ENCODE measurements at regions not wholly inside any gene's neighbourhood (a gene's known extent, or its start where the extent isn't known, plus 50 kb on each side); places are given as distances from the start of the nearest gene placed in this dataset.
A peak's percentile ranks its signal among the peaks of the same experiment; 100 is the strongest.

DNA sequence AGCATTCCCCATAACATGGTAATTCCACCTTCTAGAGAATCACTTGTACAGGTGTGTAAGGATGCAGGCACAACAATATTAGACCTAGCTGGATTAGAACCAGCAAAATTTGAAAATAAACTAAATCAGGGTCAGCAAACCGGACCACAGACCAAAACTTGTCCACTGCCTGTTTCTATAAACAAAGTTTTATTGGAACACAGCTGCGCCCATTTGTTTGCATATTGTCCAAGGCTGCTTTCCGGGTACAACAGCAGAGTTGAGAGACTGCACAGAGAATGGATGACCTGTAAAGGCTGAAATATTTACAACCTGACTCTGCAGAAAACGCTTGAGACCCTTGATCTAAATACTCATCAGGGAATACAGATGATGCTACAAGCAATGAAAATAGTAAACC is 73.6 kb upstream of the SLC45A1 start:
- Histone ChIP-seq H3K4me1 (ENCODE audit: control insufficient read depth, extremely low read depth, insufficient read depth, low read length) (peaks cover under 1% of the 10 kb centered on the region), H3K9me3 (ENCODE audit: control insufficient read depth, insufficient read depth, low read depth, low read length) (no peaks in the 10 kb centered on the region), H3K27ac (ENCODE audit: insufficient read depth, low read length) (no peak overlapping the region), H3K36me3 (ENCODE audit: control insufficient read depth, insufficient read depth, low read length) (no peaks in the 10 kb centered on the region), H2AFZ (ENCODE audit: low read length) (no peak overlapping the region), H4K20me1 (ENCODE audit: control insufficient read depth, extremely low read depth, insufficient read depth, low read length) (no peaks in the 10 kb centered on the region), H3K9ac (ENCODE audit: insufficient read depth, low read length) (no peak overlapping the region), H3K4me3 (replicated peaks in 1 of 4; ENCODE audit: control extremely low read depth in 1 of 4, insufficient read depth in 1 of 4, low read depth in 3 of 4, low read length in 4 of 4) (no peak overlapping the region), H3K4me2 (ENCODE audit: extremely low read depth, insufficient read depth, low read length) (no peak overlapping the region), H3K27me3 (ENCODE audit: control insufficient read depth, insufficient read depth, low read length) (no peaks in the 10 kb centered on the region), H3K79me2 (ENCODE audit: control insufficient read depth, insufficient read depth, low read length) (no peaks in the 10 kb centered on the region)
- no peak for DNase-seq (ENCODE audit: low read depth in 2 of 2)
- TF ChIP-seq, protein P1, sequence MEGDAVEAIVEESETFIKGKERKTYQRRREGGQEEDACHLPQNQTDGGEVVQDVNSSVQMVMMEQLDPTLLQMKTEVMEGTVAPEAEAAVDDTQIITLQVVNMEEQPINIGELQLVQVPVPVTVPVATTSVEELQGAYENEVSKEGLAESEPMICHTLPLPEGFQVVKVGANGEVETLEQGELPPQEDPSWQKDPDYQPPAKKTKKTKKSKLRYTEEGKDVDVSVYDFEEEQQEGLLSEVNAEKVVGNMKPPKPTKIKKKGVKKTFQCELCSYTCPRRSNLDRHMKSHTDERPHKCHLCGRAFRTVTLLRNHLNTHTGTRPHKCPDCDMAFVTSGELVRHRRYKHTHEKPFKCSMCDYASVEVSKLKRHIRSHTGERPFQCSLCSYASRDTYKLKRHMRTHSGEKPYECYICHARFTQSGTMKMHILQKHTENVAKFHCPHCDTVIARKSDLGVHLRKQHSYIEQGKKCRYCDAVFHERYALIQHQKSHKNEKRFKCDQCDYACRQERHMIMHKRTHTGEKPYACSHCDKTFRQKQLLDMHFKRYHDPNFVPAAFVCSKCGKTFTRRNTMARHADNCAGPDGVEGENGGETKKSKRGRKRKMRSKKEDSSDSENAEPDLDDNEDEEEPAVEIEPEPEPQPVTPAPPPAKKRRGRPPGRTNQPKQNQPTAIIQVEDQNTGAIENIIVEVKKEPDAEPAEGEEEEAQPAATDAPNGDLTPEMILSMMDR (conservative IDR thresholded peaks at IDR 0.05 in 1 of 2, IDR thresholded peaks at IDR 0.05 in 1 of 2; ENCODE audit: low read depth in 1 of 2, low read length in 2 of 2): no peak
- TF ChIP-seq EZH2 (IDR thresholded peaks at IDR 0.05; ENCODE audit: low read length, missing control alignments): no peak

DNA sequence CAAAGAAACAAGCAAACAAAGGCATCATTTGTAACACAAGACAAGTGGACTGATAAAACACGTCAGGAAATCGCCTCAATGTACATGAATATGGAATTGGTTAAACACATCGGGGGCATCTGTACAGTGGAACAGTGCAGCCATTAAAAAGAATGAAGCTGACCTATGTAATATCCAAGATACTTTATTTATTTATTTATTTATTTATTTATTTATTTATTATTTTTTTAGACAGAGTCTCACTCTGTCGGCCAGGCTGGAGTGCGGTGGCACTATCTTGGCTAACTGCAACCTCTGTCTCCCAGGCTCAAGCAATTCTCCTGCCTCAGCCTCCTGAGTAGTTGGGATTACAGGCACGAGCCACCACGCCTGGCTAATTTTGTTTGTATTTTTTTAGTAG is 75.4 kb upstream of the SLC45A1 start:
- Histone ChIP-seq H3K9ac (ENCODE audit: insufficient read depth, low read length) (no peak overlapping the region), H3K4me2 (ENCODE audit: extremely low read depth, insufficient read depth, low read length) (no peak overlapping the region), H2AFZ (ENCODE audit: low read length) (no peak overlapping the region), H3K36me3 (ENCODE audit: control insufficient read depth, insufficient read depth, low read length) (no peaks in the 10 kb centered on the region), H3K4me3 (replicated peaks in 1 of 4; ENCODE audit: control extremely low read depth in 1 of 4, insufficient read depth in 1 of 4, low read depth in 3 of 4, low read length in 4 of 4) (no peak overlapping the region), H3K27ac (ENCODE audit: insufficient read depth, low read length) (no peak overlapping the region), H3K79me2 (ENCODE audit: control insufficient read depth, insufficient read depth, low read length) (no peaks in the 10 kb centered on the region), H3K27me3 (ENCODE audit: control insufficient read depth, insufficient read depth, low read length) (no peaks in the 10 kb centered on the region), H3K9me3 (ENCODE audit: control insufficient read depth, insufficient read depth, low read depth, low read length) (no peaks in the 10 kb centered on the region), H3K4me1 (ENCODE audit: control insufficient read depth, extremely low read depth, insufficient read depth, low read length) (peaks cover 12% of the 10 kb centered on the region), H4K20me1 (ENCODE audit: control insufficient read depth, extremely low read depth, insufficient read depth, low read length) (no peaks in the 10 kb centered on the region)
- DNase-seq (ENCODE audit: low read depth in 2 of 2): no peak
- TF ChIP-seq, protein P1 (conservative IDR thresholded peaks at IDR 0.05 in 1 of 2, IDR thresholded peaks at IDR 0.05 in 1 of 2; ENCODE audit: low read depth in 1 of 2, low read length in 2 of 2): no peak
- no peak for TF ChIP-seq EZH2 (IDR thresholded peaks at IDR 0.05; ENCODE audit: low read length, missing control alignments)

DNA sequence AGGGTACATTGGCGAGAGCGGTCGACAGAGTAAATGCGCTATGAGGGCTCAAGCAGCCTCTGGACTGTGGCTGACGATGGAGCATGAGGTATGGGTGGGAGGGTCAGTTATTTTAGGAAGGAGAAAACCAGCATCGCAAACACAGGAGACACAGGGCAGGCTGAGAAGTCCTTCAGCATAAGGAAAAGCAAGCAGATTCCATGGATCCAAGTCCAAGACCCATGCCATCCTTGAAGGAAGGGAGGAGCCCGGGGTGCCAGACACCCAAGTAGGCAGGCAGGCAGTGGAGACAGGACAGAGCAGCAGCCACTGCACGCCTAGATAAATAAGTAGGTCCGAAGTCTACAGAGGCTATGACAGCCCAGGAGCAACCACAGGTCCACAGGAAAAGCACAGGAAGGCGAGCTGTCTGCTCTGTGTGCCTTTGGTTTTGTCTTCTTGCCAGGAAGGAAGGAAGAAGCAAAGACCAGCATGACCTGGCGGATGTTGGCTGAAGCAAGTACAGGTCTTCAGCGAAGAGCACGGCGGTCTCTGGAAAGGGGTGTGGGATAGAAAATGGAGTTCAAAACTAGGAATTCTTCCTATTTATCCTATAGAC is 76.4 kb upstream of the SLC45A1 start:
- Histone ChIP-seq H3K36me3 (ENCODE audit: control insufficient read depth, insufficient read depth, low read length) (no peaks in the 10 kb centered on the region), H2AFZ (ENCODE audit: low read length) (no peak overlapping the region), H3K4me3 (replicated peaks in 1 of 4; ENCODE audit: control extremely low read depth in 1 of 4, insufficient read depth in 1 of 4, low read depth in 3 of 4, low read length in 4 of 4) (no peak overlapping the region), H3K9ac (ENCODE audit: insufficient read depth, low read length) (no peak overlapping the region), H4K20me1 (ENCODE audit: control insufficient read depth, extremely low read depth, insufficient read depth, low read length) (no peaks in the 10 kb centered on the region), H3K79me2 (ENCODE audit: control insufficient read depth, insufficient read depth, low read length) (no peaks in the 10 kb centered on the region), H3K27ac (ENCODE audit: insufficient read depth, low read length) (no peak overlapping the region), H3K9me3 (ENCODE audit: control insufficient read depth, insufficient read depth, low read depth, low read length) (no peaks in the 10 kb centered on the region), H3K4me1 (ENCODE audit: control insufficient read depth, extremely low read depth, insufficient read depth, low read length) (peaks cover 12% of the 10 kb centered on the region), H3K27me3 (ENCODE audit: control insufficient read depth, insufficient read depth, low read length) (no peaks in the 10 kb centered on the region), H3K4me2 (ENCODE audit: extremely low read depth, insufficient read depth, low read length) (no peak overlapping the region)
- peak in 1 of 2 donors; percentile 17 for DNase-seq (ENCODE audit: low read depth in 2 of 2)
- TF ChIP-seq EZH2 (IDR thresholded peaks at IDR 0.05; ENCODE audit: low read length, missing control alignments): no peak
- TF ChIP-seq, protein P1 (conservative IDR thresholded peaks at IDR 0.05 in 1 of 2, IDR thresholded peaks at IDR 0.05 in 1 of 2; ENCODE audit: low read depth in 1 of 2, low read length in 2 of 2): no peak
